ENCODE measurements at regions not wholly inside any gene's neighbourhood (a gene's known extent, or its start where the extent isn't known, plus 50 kb on each side); places are given as distances from the start of the nearest gene placed in this dataset.
"Not testable (repeated sequence)": the region's sequence is repeated elsewhere in the genome, so short reads cannot be mapped to it uniquely, and the experiment has no call there.

GRCh38 chrX:879756-880698 lies 249.4 kb downstream of the SHOX start:
- DNase-seq: not testable (repeated sequence)

GRCh38 chrX:874061-874460 lies 243.5 kb downstream of the SHOX start:
- DNase-seq: no peak

- DNase-seq: no peak
These were observed 242.4 kb downstream of the SHOX start for GRCh38 chrX:873016-873415.

GRCh38 chrX:872090-872489 lies 241.5 kb downstream of the SHOX start:
- DNase-seq: no peak

GRCh38 chrX:871626-872025 lies 241.0 kb downstream of the SHOX start:
- no peak for DNase-seq

- no peak for DNase-seq
These were observed 237.5 kb downstream of the SHOX start for GRCh38 chrX:867966-868647.

- DNase-seq: no peak
These were observed 236.9 kb downstream of the SHOX start for GRCh38 chrX:867502-867901.

- no peak for DNase-seq
These were observed 235.9 kb downstream of the SHOX start for GRCh38 chrX:866441-866990.

GRCh38 chrX:865422-865821 lies 234.8 kb downstream of the SHOX start:
- DNase-seq: no peak

GRCh38 chrX:861921-862320 lies 231.3 kb downstream of the SHOX start:
- no peak for DNase-seq

GRCh38 chrX:861340-861890 lies 230.8 kb downstream of the SHOX start:
- no peak for DNase-seq

- DNase-seq: no peak
These were observed 228.7 kb downstream of the SHOX start for GRCh38 chrX:859329-859728.

GRCh38 chrX:858542-859078 lies 228.0 kb downstream of the SHOX start:
- no peak for DNase-seq

GRCh38 chrX:857376-857775 lies 226.8 kb downstream of the SHOX start:
- DNase-seq: no peak

GRCh38 chrX:856566-857290 lies 226.1 kb downstream of the SHOX start:
- no peak for DNase-seq

- no peak for DNase-seq
These were observed 222.7 kb downstream of the SHOX start for GRCh38 chrX:853304-853703.

- DNase-seq: no peak
These were observed 219.9 kb downstream of the SHOX start for GRCh38 chrX:850471-850916.

GRCh38 chrX:848386-848785 lies 217.8 kb downstream of the SHOX start:
- DNase-seq: no peak

GRCh38 chrX:843306-843705 lies 212.7 kb downstream of the SHOX start:
- DNase-seq: no peak

- DNase-seq: no peak
These were observed 210.0 kb downstream of the SHOX start for GRCh38 chrX:840556-840955.

- not testable (repeated sequence) for DNase-seq
These were observed 208.1 kb downstream of the SHOX start for GRCh38 chrX:838666-839065.

- not testable (repeated sequence) for DNase-seq
These were observed 205.3 kb downstream of the SHOX start for GRCh38 chrX:835857-836256.

GRCh38 chrX:830532-830931 lies 199.9 kb downstream of the SHOX start:
- no peak for DNase-seq

All from activated T-cell treated with anti-CD3 and anti-CD28 coated beads, Interleukin-2, amount 50 U/mL, for 1 hour (primary cell).